Posterior cingulate gyrus (tissue), 11 donors: ENCODE measurements at regions not wholly inside any gene's neighbourhood (a gene's known extent, or its start where the extent isn't known, plus 50 kb on each side); places are given as distances from the start of the nearest gene placed in this dataset.

Source experiments
- DNase-seq, 10 donors: peaks; one replicate each; pipeline versions ENCODE4 v3.0.0 to v3.0.0-alpha.2; 2020 to 2021; ENCODE audit warnings: mixed read lengths in 3 of 10
- intact Hi-C: fragments of 100-400 bp; cut with DNase I; formaldehyde crosslinking; loops from one replicate; pipeline ENCODE4 v1.15.1; 2023

- DNase-seq, result peak in 3 of 10 donors; percentile 53 to 71 (median 63)
- intact Hi-C loops, result no loop called here
Observed at GRCh38 chr14:104334424-104335161, 196.2 kb downstream of the KIF26A start.

GRCh38 chr14:104335176-104335575 lies 196.8 kb downstream of the KIF26A start:
- intact Hi-C loops, result no loop called here
- DNase-seq, result peak in 2 of 10 donors; percentile 35 to 45

GRCh38 chr14:104335611-104336010 lies 197.2 kb downstream of the KIF26A start:
- intact Hi-C loops, result no loop called here
- peak in 1 of 10 donors; percentile 35 for DNase-seq

DNA sequence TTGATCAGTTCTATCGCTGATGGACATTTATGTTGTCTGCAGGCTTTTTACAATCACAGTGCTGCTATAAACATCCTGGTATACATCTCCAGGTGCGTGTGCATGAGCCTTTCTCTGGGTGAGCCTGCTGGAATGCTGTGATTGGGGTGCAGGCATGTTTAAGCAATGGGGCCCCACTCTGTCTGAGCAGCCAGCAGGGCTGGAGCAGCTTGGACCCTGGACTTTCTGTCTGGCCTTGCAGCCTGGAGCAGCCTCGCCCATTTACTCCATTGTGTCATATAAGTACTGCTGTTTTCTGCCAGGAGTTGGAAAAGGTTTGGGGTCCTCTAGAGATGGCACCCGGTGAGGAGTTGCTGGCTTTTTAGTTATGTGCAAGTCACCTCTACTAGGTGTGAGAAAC lies 199.0 kb downstream of the KIF26A start:
- DNase-seq, result no peak
- intact Hi-C loops, result no loop called here

GRCh38 chr14:104339361-104339760 lies 201.0 kb downstream of the KIF26A start:
- intact Hi-C loops, result no loop called here
- no peak for DNase-seq

GRCh38 chr14:104339829-104340228 lies 201.4 kb downstream of the KIF26A start:
- intact Hi-C loops, result no loop called here
- DNase-seq, result no peak

DNA sequence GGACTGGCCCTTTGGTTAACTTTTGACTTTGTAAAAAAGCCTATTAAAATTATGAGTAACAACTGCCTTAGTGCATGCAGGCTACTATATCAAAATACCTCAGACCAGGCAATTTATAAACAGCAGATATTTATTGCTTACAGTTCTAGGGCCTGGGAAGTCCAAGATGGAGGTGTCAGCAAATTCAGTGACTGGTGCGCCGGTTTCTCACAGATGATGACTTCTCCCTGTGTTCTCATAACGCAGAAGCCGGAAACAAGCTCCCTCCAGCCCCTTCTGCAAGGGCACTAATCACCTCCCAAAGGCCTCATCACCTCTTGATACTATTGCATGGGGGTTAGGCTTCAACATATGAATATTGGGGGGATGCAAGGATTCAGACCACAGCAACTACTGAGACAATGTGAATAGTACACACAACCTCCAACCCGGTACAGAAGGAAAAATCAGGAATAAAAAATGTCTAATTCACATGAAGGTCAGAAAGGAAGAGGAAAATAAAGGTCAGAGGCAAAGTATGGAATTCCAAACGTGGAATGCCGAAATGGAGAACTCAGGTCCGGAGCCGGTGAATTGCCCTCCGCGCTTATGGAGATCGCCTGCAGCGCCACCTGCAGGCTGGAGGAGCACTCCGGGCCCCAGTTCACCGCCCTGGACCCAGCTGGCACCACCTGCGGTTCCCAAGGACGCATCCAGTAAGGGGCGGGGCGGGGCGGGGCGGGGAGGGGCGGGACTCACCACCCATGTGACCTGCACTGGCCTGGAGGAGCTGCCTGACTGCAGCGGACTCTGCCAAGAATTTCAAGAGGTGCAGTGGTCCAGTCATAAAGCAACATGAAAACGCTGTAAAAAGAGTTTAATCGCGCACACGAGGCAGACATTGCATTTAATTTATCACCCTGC lies 203.4 kb downstream of the KIF26A start:
- peak in 3 of 10 donors; percentile 51 to 59 (median 52) for DNase-seq
- intact Hi-C loops, result no loop called here

DNA sequence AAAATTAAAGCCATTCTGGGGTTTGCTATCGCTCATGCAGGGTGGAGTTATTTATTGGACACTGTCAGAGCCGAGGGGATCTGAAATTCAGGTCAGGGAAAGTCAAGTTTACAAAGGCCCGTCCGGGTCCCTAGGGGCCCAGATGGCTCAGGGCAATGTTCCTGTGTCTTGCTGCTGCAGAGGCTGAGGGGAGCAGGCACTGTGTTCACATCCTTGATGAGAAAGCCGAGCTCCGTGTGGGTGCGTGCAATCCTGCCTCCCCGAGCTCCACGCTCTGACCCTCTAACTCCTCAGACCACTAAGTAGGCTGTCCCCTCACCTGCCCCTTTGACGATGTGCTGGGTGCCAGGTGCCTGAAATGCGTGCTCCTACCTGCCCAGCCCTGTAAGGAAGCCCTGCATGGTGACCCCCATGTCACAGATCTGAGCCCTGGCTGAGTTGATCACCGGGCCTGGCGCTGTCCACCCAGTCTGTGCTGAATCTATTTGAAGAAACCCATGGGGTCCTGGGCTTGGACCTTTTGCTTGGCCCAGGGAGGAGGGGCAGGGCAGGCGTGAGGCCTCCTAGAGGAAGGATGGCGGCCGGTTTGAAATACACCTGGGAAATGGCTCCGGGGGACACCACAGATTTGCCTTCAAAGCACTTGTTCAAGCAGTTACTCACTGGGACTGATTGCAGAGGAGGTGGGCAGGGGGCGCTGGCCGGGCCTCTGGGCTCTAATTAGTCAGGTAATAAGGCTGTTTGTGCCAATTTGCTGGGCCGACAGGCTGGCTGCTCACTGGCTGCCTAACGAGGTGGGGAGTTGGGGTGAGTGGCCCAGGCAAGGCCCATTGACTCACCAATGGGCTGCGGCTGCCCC lies 204.3 kb downstream of the KIF26A start:
- intact Hi-C loops, result no loop called here
- peak in 3 of 10 donors; percentile 65 to 77 (median 77) for DNase-seq

- peak in 3 of 10 donors; percentile 6 to 54 (median 41) for DNase-seq
- intact Hi-C loops, result no loop called here
Observed at GRCh38 chr14:104343294-104343625, 204.9 kb downstream of the KIF26A start.

GRCh38 chr14:104343690-104344640 lies 205.6 kb downstream of the KIF26A start:
- peak in 4 of 10 donors; percentile 7 to 70 (median 51) for DNase-seq
- intact Hi-C loops, result no loop called here

DNA sequence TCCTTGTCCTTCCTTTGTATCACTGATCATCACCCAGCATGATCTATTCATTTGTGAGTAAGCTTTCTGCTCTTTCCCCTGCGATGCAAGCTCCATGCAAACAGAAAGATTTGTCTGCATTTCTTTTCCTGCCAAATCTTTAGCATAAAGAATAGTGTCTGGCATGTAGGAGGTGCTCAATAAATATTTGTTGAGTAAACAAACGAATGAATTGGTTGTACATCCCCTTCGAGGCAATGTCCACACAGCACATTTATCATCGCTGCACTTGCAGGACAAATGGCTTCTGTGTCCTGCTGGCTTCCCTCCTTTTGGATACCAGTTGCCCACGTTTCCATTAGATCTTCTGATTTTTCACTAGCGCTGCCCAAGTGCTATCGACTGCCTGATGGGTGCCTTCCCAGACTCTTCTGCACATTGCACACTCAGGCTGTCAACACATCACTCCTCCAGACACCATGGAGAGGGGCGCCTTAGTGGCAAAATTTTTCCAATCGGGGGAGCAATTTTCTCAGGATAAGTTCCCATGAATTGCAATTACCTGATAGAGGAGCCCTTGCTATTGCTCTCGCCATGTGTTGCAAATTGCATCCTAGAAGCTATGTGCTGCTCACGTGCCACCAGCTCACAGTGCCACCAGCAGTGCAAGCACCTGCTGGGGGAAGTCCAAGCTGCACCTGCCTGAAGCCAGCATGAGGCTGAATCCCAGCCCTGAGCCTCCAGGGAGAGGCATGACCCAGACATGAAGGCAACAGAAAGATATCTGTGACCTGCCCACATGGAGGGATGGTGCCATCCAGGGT lies 206.6 kb downstream of the KIF26A start:
- intact Hi-C loops, result no loop called here
- DNase-seq, result peak in 3 of 10 donors; percentile 32 to 42 (median 41)

DNA sequence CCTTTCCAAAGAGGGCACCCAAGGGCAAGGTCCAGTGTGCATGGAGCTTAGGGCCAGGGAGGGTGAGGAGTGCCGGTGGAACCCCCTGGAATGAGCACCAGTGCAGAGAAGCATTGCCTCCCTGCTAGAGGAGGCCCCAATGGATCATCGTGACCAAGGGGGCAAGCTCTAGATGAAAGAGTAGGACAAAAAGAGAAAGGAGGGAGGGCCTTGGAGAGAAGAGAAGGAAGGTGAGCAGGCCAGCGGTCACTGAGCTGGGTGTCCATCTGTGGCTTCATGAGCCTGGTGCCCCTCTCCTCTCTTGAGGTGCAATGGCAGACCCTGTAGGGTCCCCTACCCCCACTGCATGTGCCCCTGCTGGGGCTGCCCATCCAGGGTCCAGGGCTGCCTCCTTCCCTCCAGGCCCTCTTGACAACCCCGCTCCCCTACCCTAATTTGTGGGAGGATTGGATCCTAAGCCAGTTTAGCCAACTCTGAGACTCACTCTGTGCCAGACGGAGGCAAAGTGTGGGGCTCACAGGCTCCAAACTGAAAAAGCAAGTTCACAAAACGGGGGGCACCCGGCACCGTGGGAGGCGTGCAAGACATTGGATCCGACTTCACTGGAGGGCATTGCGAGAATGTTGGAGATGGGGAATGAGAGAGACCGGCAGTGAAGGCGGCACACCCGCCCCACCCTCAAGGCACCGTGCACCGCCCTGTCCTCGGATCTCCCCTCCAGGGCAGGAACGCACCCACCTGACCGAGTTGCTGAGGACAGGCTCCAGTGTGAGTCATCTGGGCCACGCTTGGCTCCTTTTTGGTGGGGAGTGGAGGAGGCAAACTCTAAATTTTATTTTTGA lies 207.5 kb downstream of the KIF26A start:
- peak in 3 of 10 donors; percentile 48 to 81 (median 56) for DNase-seq
- intact Hi-C loops, result no loop called here

- peak in 3 of 10 donors; percentile 38 to 77 (median 52) for DNase-seq
- intact Hi-C loops, result no loop called here
Observed at GRCh38 chr14:104346608-104347007, 208.2 kb downstream of the KIF26A start.

DNA sequence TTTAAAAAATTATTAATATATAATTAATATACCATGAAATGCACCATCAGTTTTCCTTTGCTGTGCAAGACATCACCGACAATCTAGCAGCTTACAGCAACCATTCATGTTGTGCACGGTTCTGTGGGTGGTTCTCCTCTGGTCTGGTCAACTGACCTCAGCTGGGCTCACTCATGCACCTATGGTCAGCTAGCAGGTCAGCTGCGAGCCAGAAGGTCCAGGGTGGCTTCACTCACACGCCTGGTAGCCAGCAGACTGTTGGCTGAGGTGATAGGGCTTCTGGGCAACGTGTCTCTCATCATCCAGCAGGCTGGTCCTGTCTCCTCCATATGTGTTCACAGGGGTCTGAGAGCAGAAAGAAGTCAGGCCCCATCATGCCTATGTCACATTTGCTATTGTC lies 210.4 kb downstream of the KIF26A start:
- intact Hi-C loops, result no loop called here

DNA sequence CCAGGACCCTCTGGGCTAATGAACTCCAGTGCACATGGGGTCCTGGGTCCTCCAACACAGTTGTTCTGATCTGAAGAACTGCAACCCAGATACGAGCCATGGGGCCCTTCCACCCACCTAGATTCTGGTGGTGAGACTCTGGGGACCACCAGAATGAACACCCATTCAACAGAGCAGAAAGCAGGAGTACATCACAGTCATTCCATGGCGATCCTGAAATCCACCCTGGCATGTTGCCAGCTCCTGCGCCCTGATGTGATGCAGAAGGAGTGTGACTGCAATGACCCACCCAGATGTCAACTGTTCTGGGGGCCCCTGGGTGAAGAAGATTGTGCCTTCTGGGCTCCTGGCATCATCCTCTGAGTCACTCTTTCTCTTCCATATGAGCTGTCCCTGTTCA lies 211.6 kb downstream of the KIF26A start:
- peak in 4 of 10 donors; percentile 22 to 81 (median 66) for DNase-seq
- intact Hi-C loops, result no loop called here

More for the DNA sequence above, 210.4 kb downstream of the KIF26A start:
- DNase-seq, result peak in 1 of 10 donors; percentile 35

DNA sequence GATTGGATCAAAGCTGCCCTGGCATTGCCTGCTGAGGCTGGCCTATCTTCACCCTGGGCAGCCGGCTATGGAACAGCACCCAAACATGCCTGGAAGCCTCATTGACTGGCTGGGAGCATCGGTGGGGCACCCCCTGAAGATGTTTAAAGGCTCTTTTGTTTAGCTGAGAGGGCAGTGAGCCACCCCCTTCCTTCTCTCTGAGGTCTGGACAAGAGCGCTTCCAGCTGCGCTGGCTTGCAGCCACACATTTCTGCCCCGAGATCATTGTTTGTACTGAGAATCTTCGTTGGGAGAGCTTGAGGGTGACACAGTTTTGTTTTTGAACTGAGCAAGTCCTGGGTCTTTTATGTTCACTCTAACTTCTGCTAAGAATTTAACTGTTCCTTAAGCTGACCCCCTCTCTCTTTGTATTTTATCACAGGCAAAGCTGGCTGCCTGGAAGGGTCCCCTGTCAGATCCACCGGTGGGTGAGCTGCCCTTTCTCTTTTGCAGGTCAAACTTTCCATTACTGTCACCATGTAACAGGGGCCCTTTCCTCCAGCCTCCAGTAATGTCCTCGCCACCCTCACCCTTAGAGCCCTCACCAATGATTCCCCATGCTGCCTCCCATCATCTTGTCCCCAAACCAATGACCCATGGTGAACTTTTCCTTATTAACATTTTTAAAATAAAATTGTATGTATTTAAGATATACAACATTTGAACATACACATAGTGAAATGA lies 212.2 kb downstream of the KIF26A start:
- peak; percentile 55 to 97 (median 84) for DNase-seq
- intact Hi-C loops, result no loop called here
